AG09319 (cell line): ENCODE measurements at regions not wholly inside any gene's neighbourhood (a gene's known extent, or its start where the extent isn't known, plus 50 kb on each side); places are given as distances from the start of the nearest gene placed in this dataset.

Source experiments
- DNase-seq: peaks from one replicate; pipeline ENCODE4 v3.0.0-alpha.2; 2010; ENCODE audit warnings: low read depth; ENCODE audit errors: extremely low read depth
- TF ChIP-seq, protein P1 (sequence below): IDR thresholded peaks from 2 replicates; pipeline ENCODE4 v1.5.1; 2011; ENCODE audit warnings: low read depth, mild to moderate bottlenecking, inconsistent platforms, low read length, moderate library complexity

DNA sequence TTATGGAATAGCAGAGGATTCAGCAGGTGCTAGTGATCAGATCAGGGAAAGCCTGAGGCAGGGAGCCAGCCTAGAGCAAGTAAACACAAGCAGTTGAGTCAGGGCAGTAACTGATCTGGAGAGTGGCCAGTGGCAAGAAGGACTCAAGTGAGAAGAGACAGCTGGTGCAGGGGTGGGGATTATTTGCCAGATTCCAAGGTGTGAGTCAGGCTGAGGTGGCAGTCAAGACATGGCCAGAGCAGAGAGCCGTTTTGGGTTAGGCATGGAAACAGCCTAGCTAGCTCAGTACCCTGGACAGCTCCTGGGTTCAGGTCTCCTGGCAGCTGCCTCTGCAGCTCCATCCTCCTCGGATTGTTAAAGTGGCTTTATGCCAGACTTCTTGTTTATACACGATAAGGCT is 281.9 kb upstream of the ONECUT1 start:
- TF ChIP-seq, protein P1, sequence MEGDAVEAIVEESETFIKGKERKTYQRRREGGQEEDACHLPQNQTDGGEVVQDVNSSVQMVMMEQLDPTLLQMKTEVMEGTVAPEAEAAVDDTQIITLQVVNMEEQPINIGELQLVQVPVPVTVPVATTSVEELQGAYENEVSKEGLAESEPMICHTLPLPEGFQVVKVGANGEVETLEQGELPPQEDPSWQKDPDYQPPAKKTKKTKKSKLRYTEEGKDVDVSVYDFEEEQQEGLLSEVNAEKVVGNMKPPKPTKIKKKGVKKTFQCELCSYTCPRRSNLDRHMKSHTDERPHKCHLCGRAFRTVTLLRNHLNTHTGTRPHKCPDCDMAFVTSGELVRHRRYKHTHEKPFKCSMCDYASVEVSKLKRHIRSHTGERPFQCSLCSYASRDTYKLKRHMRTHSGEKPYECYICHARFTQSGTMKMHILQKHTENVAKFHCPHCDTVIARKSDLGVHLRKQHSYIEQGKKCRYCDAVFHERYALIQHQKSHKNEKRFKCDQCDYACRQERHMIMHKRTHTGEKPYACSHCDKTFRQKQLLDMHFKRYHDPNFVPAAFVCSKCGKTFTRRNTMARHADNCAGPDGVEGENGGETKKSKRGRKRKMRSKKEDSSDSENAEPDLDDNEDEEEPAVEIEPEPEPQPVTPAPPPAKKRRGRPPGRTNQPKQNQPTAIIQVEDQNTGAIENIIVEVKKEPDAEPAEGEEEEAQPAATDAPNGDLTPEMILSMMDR, result no peak
- DNase-seq, result no peak

DNA sequence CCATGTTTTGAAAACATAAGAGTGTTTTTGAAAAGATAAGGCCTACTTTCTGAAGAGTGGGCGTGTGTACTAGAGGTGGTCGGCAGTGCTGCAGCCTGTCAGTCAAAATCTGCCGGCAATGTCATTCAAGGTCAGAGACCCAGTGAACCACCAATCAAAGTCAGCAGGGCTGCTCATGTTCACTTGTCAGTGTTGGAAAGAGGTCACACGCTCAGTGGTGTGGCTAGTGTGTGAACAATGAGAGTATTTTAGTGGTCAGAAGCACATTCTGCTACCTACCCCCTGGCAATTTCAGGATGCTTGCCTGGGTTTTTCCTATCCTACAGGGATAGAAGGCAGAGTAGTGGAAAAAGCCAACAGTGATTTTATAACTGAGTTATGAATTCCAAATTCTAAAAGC is 278.5 kb upstream of the ONECUT1 start:
- TF ChIP-seq, protein P1, result no peak
- DNase-seq, result no peak

- TF ChIP-seq, protein P1, result no peak
Observed at GRCh38 chr15:53059273-53060043, 269.3 kb upstream of the ONECUT1 start.

DNA sequence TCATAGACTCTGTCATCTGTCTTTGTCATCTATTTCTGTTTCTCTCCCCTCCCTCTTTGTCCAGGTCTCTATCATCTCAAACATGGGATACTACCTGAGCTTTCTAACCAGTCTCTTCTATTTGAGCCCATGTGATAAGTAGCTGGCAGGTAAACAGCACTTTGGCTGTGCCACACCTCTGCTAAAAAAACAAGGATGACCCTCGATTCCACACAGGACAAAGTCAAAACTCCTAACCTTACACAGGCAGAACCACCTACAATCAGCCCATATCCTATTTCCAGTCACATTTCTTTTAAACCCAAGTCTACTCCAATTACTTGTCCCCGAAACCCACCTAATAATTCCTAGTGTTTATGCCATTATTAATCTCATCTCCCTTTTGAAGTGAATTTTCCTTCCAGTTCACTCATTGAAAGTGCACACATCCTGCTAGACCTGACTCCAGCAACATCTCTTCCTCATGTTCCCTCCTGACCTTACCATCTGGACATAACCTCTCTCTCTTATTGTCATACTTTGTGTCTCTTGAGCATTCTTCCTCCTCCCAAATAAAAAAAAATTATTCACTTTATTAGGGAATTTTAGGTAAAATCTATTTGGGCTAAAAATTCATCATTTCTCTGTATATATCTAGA is 256.1 kb upstream of the ONECUT1 start:
- DNase-seq, result no peak
- TF ChIP-seq, protein P1, result no peak

More at GRCh38 chr15:53059273-53060043, 269.3 kb upstream of the ONECUT1 start:
- no peak for DNase-seq

DNA sequence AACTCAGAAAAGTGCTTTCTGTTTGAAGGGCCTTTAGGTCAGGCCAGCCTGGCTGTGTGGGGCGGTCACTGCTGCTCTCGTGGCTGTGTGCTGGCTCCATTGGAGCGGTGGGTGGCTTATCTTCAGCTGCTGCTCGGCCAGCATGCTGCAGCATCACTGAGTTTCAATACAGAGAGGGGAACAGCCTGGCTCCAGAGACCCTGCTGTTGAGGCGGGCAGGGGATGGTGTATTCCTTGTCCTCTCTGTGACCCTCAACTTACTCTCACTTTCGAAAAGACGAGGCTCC is 248.5 kb upstream of the ONECUT1 start:
- no peak for DNase-seq
- TF ChIP-seq, protein P1, result no peak

GRCh38 chr15:53037904-53038654 is 247.9 kb upstream of the ONECUT1 start:
- no peak for DNase-seq
- TF ChIP-seq, protein P1, result no peak

- TF ChIP-seq, protein P1, result no peak
Observed at GRCh38 chr15:53036641-53037040, 246.5 kb upstream of the ONECUT1 start.

More at GRCh38 chr15:53036641-53037040, 246.5 kb upstream of the ONECUT1 start:
- DNase-seq, result no peak
